NCI-H1417 treated with DMSO at 0.1 percent for 48 hours (cell line): ENCODE measurements at regions not wholly inside any gene's neighbourhood (a gene's known extent, or its start where the extent isn't known, plus 50 kb on each side); places are given as distances from the start of the nearest gene placed in this dataset.

ENCODE experiments used
- DNase-seq: peaks from one replicate; lab custom pipeline; 2025; lab: John Stamatoyannopoulos, UW

DNA sequence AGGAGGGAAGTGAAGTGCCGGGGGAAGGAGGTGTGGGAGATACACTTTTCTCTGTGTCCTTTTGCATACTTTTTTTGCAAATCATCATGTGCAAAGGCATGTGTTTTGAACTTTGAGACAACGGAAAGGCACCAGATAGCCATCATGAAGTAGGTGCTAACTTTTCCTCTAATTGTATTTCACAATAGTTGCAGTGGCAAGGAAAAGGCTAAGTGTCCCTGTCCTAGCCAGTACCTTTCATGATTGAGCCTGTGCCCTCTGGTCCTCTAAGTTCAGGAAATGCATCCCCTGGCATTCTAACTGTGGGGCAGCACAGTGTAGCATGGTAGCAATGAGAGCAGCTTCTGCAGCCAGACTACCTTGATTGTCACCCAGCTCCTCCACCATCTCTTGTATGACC is 186.2 kb downstream of the ADSS2 start:
- DNase-seq = no peak

DNA sequence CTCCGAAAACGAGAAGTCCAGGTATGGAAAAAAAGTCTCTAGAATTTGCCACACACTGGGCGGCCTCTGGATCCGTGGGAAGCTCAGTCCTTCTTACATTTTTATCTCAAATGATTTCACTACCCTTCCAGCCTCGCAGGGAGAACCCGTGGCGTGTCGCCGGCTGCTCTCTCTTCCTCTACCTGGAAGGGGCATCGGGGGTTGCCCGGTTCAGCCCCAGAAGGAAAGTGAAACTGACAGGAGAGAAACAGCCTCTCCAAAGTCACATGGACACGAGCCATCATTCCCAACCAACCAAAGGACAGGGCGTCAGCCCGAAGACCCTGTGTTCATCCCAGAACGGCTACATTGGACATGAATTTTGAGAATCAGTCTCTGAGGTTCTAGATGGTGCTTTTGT is 182.5 kb downstream of the ADSS2 start:
- DNase-seq = no peak

DNA sequence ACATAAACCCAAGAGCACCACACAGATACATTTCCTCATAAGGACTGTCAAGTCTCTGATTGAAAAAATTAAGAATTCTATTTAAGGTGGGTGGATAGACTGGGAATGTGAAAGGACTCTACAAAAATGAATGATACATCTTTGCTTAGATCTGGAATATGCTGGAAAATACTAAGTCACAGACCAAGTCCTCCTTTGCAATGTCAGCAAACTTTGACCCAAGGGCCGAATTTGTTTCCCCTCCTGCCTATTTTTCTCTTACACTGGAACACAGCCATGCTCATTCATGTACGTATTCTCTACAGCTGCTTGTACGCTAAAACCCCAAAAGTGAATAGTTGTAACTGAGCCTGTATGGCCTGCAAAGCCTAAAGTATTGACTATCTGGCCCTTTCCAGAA is 180.7 kb downstream of the ADSS2 start:
- no peak for DNase-seq

DNA sequence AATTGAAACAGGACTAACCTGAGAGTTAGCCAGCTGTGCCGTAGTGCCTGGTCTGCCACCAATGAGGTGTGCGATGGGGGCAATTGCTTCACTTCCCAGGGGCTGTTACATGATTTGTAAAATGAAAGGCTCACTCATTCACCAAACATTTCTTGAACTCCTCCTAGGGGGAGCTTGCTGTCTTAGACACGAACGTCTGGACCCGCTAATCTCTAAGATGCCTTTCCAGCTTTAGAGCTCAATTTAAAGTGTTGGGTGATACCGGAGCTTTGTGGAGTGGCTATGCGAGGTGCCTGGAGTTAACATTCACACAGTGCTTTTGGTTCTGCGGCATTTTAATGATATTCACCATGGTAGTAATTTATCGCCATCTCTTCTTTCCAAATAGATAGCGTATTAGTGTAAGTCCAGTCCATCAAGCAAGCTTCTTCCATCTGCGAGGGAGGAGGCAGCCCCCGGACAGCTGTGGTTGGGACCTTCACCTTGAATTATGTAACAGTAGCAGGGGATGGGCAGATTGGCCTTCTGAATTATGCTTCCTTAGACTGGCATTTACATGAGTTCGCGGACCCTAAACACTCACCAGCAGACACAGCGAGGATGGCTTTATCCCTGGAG is 179.9 kb downstream of the ADSS2 start:
- DNase-seq = no peak

DNA sequence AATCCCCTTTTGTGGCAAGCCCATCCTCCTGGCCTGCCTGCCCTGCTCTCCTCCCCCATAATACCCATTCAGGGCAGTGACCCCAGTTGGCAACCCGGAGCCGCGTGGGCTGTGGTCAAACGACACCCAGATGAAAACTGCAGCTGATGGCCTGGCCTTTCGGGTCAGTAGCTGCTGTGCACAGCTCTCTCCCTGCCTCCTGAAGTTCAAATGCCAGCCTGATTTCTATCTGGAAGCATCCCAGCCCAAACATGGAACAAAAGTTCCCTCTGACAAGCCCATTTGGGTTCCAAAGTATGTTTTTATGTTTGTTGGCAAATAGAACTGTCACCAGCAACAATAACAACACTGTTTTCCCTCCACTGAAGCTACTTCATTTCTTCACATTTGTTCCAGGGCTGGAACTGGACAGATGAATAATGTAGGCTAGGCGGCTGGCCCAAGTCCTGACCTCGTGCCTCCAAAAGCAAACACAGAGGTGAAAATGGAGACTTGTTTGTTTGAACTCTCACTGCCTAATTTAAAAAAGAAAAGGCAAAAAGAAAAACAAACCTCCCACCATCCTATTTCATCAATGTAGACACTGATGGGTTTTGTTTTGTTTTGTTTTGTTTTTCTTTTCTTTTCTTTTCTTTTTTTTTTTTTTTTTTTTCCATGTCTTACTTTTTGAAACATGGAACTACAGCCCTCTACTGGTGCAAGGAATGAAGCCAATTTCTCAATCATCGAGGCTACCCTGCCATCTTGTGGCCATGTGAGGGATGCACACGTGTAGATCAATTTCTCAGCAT is 179.0 kb downstream of the ADSS2 start:
- peak; percentile 67 for DNase-seq

DNA sequence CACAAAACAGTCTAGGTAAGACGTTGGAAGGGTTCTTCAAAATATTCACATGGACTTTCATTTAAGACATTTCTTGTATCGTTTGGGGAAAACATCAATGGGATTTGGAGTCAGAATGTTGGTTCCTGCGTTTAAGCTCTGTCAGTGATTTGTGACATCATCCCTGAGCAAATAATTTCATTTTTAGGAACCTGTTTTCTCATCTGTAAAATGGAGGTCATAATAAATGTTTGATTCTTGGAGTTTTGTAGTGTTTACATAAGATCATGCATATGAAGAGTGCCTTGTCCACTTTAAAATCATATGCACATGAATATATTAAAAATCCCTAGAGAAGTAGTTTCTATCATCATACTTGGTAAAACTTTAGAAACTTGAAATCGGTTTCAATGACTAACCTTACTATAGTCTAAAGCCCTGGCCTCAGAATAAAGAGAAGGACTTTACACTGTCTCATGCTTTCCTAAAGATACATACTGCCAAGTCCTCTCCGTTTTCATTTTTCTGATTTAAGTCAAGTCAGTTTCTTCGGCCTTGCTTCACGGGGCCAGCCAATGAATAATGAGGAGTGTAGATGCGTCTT is 178.4 kb downstream of the ADSS2 start:
- DNase-seq = no peak

DNA sequence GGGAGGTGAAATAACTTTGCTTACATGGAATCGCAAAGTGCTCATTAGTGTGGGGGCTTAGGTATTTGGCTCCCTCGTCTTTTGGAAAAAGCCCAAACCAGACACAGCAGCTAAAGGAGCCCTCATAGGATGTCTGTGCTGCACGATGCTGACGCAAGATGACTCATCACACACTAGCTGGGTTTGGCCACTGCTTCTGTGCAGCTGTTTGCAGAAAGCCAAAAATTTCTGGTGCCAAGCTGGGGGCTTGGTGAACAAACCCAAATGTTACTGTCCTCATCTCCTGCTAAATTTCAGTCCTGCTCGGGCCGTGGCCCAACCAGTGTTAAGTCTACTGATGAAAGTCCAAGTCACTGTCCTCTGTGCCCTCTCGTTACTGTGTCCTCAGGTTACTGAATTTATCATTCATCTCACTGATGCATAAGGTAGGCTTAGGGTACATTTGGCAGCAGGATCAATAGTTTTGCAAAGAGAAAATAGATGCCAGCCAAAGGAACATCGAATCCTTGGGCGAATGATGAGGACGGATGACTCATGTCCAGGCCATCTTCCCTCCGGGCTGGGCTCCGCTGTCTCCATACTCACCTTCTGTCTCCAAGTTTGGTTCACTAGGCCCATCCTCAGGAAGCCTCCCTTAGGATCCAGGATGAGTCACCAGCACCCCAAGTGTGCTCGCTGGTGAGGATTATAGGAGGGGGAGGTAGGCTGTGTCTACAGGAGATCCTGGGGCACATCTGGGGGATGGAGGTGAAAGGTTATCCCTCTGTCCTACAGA is 177.7 kb downstream of the ADSS2 start:
- DNase-seq = no peak

DNA sequence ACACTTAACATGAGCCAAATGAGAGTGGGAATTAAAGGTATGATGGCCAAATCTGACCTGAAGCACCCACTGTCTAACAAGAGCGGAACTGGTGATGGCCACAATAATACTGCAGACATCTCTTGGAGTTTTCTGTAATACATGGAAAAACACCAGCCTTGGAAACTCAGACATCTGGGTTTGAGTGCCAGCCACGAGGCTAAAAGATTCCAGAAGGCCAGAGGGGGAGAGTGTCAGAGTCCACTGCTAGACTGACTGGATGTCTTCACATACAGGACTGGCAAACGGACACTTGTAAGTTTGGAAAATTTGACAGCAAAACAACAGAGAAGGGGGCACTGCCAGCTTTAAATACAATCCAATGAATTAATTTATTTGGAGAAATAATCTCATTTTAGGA is 175.1 kb downstream of the ADSS2 start:
- DNase-seq = no peak

DNA sequence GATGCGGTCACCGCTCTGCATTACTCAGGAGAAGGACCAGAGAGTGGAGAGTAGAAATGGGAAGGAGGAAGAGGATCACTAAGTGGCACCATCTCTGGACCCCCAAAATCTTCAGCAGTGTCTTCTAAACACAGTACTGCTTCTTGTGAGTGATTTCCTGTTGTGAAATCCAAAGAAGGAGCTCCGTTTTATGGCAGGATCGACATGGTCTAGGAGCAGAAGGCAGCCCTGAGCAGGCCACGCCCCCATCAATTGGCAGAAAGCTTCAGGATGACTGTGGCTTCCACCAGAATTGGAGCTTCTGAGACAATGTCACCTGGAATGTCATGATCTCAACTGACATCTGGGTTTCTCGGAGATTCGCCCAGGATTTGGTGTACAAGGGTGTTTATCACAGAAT is 171.5 kb downstream of the ADSS2 start:
- DNase-seq = no peak

DNA sequence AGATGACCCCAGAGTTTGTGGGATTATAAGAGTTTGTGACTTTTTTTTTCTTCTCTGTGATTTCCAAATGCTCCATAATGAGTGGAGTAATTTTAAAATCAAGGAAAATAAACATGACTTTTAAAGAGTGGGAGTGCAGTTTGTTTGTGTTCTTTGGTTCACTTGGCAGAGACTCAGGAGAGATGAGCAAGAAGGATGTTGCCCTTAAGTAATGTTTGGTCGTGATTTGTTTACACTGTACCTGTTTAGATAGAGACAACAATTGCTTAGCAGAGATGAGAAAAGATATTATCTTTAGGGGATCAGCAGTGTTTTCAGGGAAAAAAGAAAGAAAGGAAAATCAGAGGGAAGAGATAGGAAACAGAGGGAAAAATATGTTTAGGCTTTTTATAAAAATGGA is 170.8 kb downstream of the ADSS2 start:
- DNase-seq = no peak

DNA sequence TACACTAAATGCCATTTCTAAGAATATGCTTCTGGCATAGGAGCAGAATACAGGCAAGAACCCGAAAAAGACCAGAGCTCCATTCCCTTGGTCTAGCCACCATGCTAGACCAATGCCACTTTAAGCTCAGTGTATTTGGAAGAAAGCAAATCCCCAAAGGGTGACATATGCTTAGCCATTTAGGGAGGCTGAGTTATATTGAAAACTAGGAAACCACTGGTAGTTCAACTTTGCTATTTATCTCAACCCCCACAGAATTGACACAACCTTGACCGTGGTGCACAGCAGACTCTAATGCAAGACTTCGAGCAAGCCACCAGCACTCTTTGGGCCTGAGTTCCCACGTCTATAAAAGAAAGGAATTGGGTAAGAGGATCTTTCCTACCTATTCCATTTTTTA is 167.9 kb downstream of the ADSS2 start:
- no peak for DNase-seq

DNA sequence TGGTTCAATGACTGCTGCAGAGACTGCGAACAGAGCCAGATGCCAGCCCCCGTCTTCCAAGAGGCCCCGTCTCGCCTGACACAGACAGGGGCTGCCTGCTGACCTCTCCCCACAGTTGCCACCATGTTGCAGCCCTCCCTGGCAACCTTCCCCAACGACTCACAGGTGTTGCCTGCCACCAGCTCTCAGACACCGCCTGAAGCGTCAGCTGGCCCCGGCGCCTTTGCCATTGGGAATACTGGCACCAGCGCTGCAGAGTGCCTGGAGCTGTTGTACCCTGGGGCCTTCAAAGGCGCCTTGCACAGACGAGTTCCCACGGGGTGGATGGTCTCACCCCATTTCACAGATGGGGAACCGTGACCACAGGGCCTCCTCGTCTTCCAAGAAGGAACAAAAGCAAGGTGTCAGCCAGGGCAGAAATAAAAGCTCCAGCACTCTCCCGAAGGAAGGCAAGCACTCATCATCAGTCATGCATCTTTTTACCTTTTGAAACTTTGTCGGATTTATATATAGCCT is 167.0 kb downstream of the ADSS2 start:
- DNase-seq = no peak

DNA sequence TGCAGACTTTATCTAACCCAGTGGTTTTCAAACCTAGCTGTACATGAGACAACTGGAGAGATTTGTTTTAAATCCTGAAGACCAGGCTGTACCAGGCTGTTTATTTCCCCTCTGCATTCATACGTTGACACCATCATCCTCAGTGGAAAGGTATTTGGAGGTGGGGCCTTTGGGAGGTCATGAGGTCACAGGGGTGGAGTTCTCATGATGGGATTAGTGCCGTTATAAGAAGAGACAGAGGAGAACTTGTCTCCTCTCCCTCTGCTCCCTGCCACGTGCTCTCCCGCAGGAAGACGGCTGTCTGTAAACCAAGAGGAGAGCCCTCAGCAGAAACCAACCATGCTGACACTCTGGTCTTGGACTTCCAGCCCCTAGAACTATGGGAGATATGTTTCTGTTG is 165.4 kb downstream of the ADSS2 start:
- DNase-seq = no peak

DNA sequence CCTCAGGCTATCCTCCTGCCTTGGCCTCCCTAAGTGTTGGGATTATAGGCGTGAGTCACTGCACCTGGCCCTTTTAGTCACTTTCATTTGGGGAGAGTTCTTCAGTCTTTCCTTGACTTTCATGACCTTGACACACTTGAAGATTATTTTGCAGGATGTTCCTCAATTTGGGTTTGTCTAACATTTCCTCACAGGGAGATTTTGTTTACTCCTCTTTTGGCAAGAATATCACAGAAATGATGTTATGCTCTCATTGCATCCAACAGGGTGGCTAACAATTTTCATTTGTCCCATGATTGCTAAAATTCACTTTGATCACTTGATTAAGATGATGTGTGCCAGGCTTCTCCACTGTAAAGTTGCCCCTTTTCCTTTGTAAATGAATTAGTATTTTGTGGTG is 164.0 kb downstream of the ADSS2 start:
- no peak for DNase-seq

DNA sequence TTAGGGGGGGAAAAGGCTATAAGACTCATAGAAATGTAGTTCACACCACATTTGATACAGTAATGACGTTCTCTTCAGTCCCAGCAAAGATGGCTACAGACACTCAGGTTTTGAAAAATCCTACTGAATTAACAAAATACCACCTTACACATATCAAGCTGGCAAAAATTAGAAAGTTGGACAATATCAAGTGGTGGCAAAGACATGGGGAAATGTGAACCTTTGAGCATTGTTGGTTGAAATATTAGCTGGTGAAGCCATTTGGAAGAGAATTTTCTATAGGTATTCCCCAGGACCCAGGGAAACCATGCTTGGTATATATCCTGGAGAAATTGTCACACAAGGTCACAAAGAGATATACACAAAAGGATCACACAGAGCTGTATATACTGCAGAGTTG is 163.0 kb downstream of the ADSS2 start:
- no peak for DNase-seq

DNA sequence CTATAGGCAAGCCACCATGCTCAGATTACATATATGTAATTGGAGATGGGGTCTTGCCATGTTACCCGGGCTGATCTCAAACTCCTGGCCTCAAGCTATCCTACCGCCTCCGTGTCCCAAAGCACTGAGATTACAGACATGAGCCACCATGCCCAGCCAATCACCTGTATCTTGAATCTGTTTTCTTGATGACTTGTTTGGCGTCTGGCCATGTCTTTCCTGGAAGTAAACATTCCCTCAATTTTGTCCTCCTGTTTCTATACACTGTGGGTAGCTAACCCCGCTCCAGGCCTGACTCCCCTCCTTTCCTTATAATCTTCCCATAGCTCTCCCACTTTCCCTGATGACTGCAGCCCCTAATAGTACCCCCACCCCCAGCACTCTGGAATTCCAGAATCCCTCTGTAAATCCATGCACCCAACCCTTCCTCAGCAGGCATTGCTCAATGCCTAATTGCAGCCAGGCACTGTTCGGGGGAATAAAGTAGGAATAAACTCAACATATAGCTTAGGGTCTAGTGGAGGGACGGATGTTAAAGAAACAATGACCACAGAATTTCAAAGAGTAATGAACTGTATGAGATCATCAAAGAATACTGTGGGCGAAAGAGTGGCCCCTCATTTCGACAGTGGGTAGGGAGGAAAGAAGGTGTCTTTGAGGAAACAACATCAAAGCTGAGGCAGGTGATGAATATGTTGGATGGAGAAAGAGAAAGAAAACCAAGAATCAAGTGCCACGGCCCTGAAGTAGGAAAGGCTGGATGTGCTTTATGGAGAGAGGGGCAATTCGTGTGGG is 161.5 kb downstream of the ADSS2 start:
- DNase-seq = no peak

DNA sequence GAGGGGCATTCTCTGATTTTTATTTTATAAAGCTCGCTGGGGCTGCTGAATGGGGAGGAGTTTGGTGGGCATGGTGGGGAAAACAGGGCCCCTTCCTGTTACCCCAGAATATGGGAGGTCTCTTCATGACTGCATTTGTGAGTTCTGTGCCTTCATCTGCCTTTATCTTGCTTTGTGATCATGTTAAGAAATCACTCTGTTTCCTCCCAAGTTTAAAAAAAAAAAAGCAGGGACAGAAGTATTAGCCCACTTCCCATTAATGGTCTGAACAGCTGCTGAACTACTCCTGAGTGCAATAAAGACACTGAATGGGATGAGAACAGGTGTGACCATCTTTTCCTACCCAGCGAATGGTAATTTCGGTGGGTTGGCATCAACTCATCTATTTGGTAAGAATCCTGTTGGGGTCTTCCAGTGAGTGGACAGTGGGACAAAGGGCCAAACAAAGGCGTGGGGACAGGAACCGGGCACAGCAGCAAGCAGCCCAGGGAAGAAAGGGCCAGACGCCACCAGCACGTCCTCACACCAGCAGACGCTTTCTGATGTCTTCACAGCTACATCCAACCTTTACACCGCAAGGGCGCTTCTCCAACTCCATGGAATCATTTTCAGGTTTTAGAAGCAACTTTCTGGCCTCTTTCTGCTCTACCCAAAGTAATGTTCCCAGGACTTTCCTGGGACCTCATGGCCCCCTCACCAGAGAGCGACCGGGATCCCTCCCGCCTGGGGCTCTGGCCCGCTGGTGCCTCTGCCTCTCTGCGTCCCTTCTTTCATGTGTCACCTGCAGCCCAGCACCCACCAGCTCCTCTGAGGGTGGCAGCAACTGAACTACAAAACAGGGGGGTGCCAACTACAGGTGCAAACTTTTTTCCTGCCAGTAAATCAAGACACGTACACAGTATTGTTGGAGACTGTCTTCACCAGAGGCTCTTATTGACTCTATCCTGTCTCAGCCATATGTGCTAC is 160.2 kb downstream of the ADSS2 start:
- no peak for DNase-seq

DNA sequence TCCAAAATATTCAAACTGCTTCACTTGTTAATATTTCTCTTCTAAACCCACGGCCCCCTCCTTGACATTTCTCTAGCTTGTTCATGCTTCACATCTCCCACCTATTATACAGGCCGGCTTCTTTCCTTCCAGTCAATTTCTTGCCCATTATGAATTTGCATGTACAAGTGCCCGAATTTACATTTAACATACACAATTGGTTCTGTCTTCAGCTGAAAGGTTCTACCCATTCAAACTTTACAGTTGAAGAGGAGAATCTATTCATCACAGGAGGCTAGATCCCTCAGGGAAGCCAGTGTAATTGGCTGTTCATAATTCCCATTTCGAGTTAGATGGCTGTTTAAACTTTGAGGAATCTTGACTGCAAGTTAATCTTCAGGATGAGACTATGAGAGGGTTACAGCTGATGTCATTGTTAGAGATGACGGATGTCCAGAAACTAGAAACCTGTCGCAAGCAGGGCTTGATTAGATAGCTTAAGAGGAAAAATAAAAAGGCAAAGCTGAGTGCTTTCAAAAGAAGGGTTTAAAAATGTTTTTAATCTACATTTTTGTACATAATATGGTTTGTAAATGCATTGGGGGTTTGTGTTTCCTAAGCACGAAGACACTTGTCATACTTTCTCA is 157.0 kb downstream of the ADSS2 start:
- DNase-seq = no peak

DNA sequence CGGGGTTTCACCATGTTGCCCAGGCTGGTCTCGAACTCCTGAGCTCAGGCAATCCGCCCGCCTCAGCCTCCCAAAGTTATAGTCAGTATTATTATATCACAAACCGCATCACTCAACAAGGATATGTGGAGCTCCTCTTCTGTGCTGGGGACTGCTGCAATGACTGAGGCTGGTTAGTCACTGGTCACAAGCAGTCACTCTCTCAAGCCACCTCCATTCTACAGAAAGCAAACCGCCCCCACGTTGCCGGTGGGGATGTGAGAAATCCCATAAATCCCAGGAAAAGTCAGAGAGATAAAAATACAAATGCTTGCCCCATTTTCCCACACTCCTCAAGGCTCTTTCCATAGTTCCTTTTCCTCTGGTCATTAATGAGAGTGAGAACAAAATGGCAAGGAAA is 155.7 kb downstream of the ADSS2 start:
- no peak for DNase-seq

DNA sequence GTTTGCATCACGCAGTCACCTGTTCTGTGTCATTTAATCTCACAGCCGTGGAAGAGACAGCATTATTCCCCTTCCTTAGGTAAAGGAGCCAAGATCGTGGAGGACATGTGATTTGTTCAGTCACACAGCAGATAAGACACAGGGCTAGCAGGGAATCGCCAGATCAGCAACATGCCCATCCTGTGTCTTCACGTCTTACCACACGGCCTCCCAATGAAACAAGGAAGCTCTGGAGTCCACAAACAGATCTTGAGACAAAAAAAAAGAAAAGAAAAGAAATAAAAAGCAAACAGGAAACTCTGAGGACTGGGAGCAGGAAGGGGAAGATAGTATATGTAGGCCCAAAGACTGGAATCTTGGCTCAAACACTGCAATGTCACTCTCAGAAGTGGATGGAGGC is 155.3 kb downstream of the ADSS2 start:
- no peak for DNase-seq
